ENCODE measurements at regions not wholly inside any gene's neighbourhood (a gene's known extent, or its start where the extent isn't known, plus 50 kb on each side); places are given as distances from the start of the nearest gene placed in this dataset.

- no peak for ATAC-seq
Observed at GRCh38 chr3:181054538-181054937, 65.0 kb upstream of the DNAJC19 start.

GRCh38 chr3:181052256-181052655 is 62.7 kb upstream of the DNAJC19 start:
- no peak for ATAC-seq

More at GRCh38 chr3:181054538-181054937, 65.0 kb upstream of the DNAJC19 start:
- no peak for DNase-seq (ENCODE audit: low spot score)
- intact Hi-C loops (cut with DNase I) = no loop called here

GRCh38 chr3:181050738-181051137 is 61.2 kb upstream of the DNAJC19 start:
- no peak for ATAC-seq
- DNase-seq (ENCODE audit: low spot score) = no peak
- intact Hi-C loops (cut with DNase I) = no loop called here

More at GRCh38 chr3:181052256-181052655, 62.7 kb upstream of the DNAJC19 start:
- no peak for DNase-seq (ENCODE audit: low spot score)
- intact Hi-C loops (cut with DNase I) = no loop called here

- intact Hi-C loops (cut with DNase I) = no loop called here
- DNase-seq (ENCODE audit: low spot score) (no peak), ATAC-seq (no peak)
Observed at GRCh38 chr3:181040030-181040429, 50.5 kb upstream of the DNAJC19 start.

Measured in sciatic nerve (tissue), 2 donors.